GM23248 (cell line): ENCODE measurements at regions not wholly inside any gene's neighbourhood (a gene's known extent, or its start where the extent isn't known, plus 50 kb on each side); places are given as distances from the start of the nearest gene placed in this dataset.
"Not testable (repeated sequence)": the region's sequence is repeated elsewhere in the genome, so short reads cannot be mapped to it uniquely, and the experiment has no call there.

Experiments used
- DNase-seq: peaks from one replicate; pipeline ENCODE4 v3.0.0-alpha.2; 2015
- H2AFZ ChIP-seq: fragments of 200-600 bp; sonication (generic); 2 replicates; pipeline ENCODE4 v1.6.1; 2016; ENCODE audit warnings: antibody characterized with exemption
- H3F3A ChIP-seq: fragments of 200-600 bp; sonication (generic); 2 replicates; pipeline ENCODE4 v1.6.1; 2016; ENCODE audit warnings: mild to moderate bottlenecking, antibody characterized with exemption, mixed run types; ENCODE audit not compliant: insufficient read depth
- H3K27ac ChIP-seq: fragments of 200-600 bp; sonication (generic); 2 replicates; pipeline ENCODE4 v1.5.1; 2016; ENCODE audit warnings: mild to moderate bottlenecking
- H3K27me3 ChIP-seq: fragments of 200-600 bp; sonication (generic); replicated peaks from 2 replicates; pipeline ENCODE4 v1.6.1; 2016; ENCODE audit warnings: mild to moderate bottlenecking; ENCODE audit not compliant: insufficient read depth
- H3K36me3 ChIP-seq: fragments of 200-600 bp; sonication (generic); 2 replicates; pipeline ENCODE4 v1.6.1; 2016; ENCODE audit warnings: low read depth, mild to moderate bottlenecking
- H3K4me1 ChIP-seq: fragments of 200-600 bp; sonication (generic); 2 replicates; pipeline ENCODE4 v1.6.1; 2016; ENCODE audit warnings: mild to moderate bottlenecking; ENCODE audit not compliant: insufficient read depth
- H3K4me2 ChIP-seq: fragments of 200-600 bp; sonication (generic); one replicate; pipeline ENCODE4 v1.6.1; 2016; ENCODE audit warnings: mild to moderate bottlenecking; ENCODE audit not compliant: unreplicated experiment
- H3K4me3 ChIP-seq: fragments of 200-600 bp; sonication (generic); 2 replicates; pipeline ENCODE4 v1.5.1; 2016; ENCODE audit warnings: mild to moderate bottlenecking
- H3K79me2 ChIP-seq: fragments of 200-600 bp; sonication (generic); 2 replicates; pipeline ENCODE4 v1.6.1; 2016; ENCODE audit warnings: mild to moderate bottlenecking; ENCODE audit not compliant: insufficient read depth
- H3K9ac ChIP-seq: fragments of 200-600 bp; sonication (generic); 2 replicates; pipeline ENCODE4 v1.6.1; 2016; ENCODE audit warnings: mild to moderate bottlenecking
- H3K9me2 ChIP-seq: fragments of 200-600 bp; sonication (generic); 2 replicates; pipeline ENCODE4 v1.6.1; 2016; ENCODE audit warnings: mixed run types, mild to moderate bottlenecking, moderate library complexity; ENCODE audit not compliant: insufficient read depth
- H3K9me3 ChIP-seq: fragments of 200-600 bp; sonication (generic); one replicate; pipeline ENCODE4 v1.6.1; 2017; ENCODE audit warnings: low read depth
- H4K20me1 ChIP-seq: fragments of 200-600 bp; sonication (generic); 2 replicates; pipeline ENCODE4 v1.6.0; 2016; ENCODE audit not compliant: insufficient read depth
- EZH2 ChIP-seq: fragments of 200-600 bp; sonication (generic); IDR thresholded peaks from 2 replicates; pipeline ENCODE4 v1.6.1; 2018; ENCODE audit warnings: antibody characterized with exemption, mild to moderate bottlenecking; ENCODE audit not compliant: insufficient read depth, poor library complexity, severe bottlenecking
- EZH2phosphoT487 ChIP-seq: fragments of 200-600 bp; sonication (generic); IDR thresholded peaks from 2 replicates; pipeline ENCODE4 v1.6.1; 2018; ENCODE audit warnings: antibody characterized with exemption, moderate library complexity, mild to moderate bottlenecking, low read depth; ENCODE audit not compliant: insufficient read depth
- WGBS, 2 experiments: methylation state at CpG; one replicate each; pipeline ENCODE4 v1.1.6; 2015 to 2017; ENCODE audit warnings: low lambda C conversion rate in 2 of 2, low coverage in 1 of 2; ENCODE audit errors: missing lambda C conversion rate in 2 of 2; 5-methylcytosine and 5-hydroxymethylcytosine counted together
- in situ Hi-C: fragments of 300-500 bp; cut with MboI; formaldehyde crosslinking; loops from 2 replicates; pipeline ENCODE4 v1.15.0; 2020

GRCh38 chr1:214143006-214143992 is 137.7 kb upstream of the SMYD2 start:
- H3K4me3 ChIP-seq = no peak overlapping the region
- no peaks in the 10 kb centered on the region for H3K79me2 ChIP-seq
- no peaks in the 10 kb centered on the region for H3K9me2 ChIP-seq
- no peak for TF ChIP-seq EZH2phosphoT487
- WGBS, 2 experiments = 37 to 42% methylated on average over 17 of the region's 17 CpGs
- H4K20me1 ChIP-seq = no peaks in the 10 kb centered on the region
- H3K4me1 ChIP-seq = no peaks in the 10 kb centered on the region
- H3K9me3 ChIP-seq = no peaks in the 10 kb centered on the region
- no peak overlapping the region for H2AFZ ChIP-seq
- H3K4me2 ChIP-seq = no peak overlapping the region
- no peak for DNase-seq
- no peaks in the 10 kb centered on the region for H3K36me3 ChIP-seq
- in situ Hi-C loops = no loop called here
- H3K9ac ChIP-seq = no peak overlapping the region
- peaks cover 10% of the 10 kb centered on the region for H3K27me3 ChIP-seq
- no peak overlapping the region for H3K27ac ChIP-seq
- no peaks in the 10 kb centered on the region for H3F3A ChIP-seq

DNA sequence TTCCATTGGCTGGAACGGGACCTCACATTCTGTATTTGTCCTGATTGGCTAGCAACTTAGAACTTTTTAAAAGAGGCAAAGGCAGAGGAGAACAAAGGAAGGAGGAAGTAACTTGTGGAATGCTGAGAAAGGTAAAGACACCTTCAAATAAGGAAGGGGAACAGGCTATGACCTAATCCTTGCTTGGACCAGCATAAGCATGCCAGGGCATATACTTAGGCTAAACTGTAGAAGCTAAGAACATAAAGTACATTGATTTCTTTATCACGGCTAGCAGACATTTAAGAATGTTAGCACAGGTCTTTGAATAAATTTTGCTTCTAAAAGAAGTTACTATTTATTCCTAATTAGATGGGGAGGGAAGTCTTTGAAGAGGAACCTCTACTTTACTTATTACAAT is 136.4 kb upstream of the SMYD2 start:
- H3K4me2 ChIP-seq, H4K20me1 ChIP-seq, H2AFZ ChIP-seq, H3K9ac ChIP-seq, H3F3A ChIP-seq, H3K4me1 ChIP-seq, DNase-seq, in situ Hi-C loops, H3K27ac ChIP-seq, H3K4me3 ChIP-seq, H3K9me3 ChIP-seq, H3K36me3 ChIP-seq, H3K79me2 ChIP-seq, H3K9me2 ChIP-seq: not testable (repeated sequence)
- WGBS, 2 experiments = 42 to 47% methylated on average over 2 of the region's 2 CpGs
- H3K27me3 ChIP-seq = peaks cover 10% of the 10 kb centered on the region

GRCh38 chr1:214146523-214146922 is 134.4 kb upstream of the SMYD2 start:
- H3K4me1 ChIP-seq = no peaks in the 10 kb centered on the region

GRCh38 chr1:214154596-214155292 is 126.2 kb upstream of the SMYD2 start:
- Histone ChIP-seq H3K27ac (no peak overlapping the region), H3K4me1 (no peaks in the 10 kb centered on the region), H3K27me3 (peaks cover 20% of the 10 kb centered on the region), H4K20me1 (no peaks in the 10 kb centered on the region), H3K9me2 (no peaks in the 10 kb centered on the region), H3K4me2 (no peak overlapping the region), H2AFZ (no peak overlapping the region), H3K9me3 (no peaks in the 10 kb centered on the region), H3F3A (no peaks in the 10 kb centered on the region), H3K79me2 (no peaks in the 10 kb centered on the region), H3K9ac (no peak overlapping the region), H3K36me3 (no peaks in the 10 kb centered on the region), H3K4me3 (no peak overlapping the region)
- in situ Hi-C loops = no loop called here
- 20 to 23% methylated on average over 6 of the region's 6 CpGs for WGBS, 2 experiments
- TF ChIP-seq EZH2 = no peak
- DNase-seq = no peak

More at GRCh38 chr1:214146523-214146922, 134.4 kb upstream of the SMYD2 start:
- in situ Hi-C loops = no loop called here
- H3K4me2 ChIP-seq = no peak overlapping the region
- TF ChIP-seq EZH2 (no peak), EZH2phosphoT487 (no peak)
- no peak overlapping the region for H3K27ac ChIP-seq
- WGBS, 2 experiments = 17 to 20% methylated on average over 4 of the region's 4 CpGs
- no peak overlapping the region for H3K4me3 ChIP-seq
- H3K79me2 ChIP-seq = no peaks in the 10 kb centered on the region
- no peaks in the 10 kb centered on the region for H4K20me1 ChIP-seq
- no peaks in the 10 kb centered on the region for H3K9me2 ChIP-seq
- H3K9ac ChIP-seq = no peak overlapping the region
- no peaks in the 10 kb centered on the region for H3K36me3 ChIP-seq
- no peaks in the 10 kb centered on the region for H3K9me3 ChIP-seq
- DNase-seq = no peak
- peaks cover 10% of the 10 kb centered on the region for H3K27me3 ChIP-seq
- H2AFZ ChIP-seq = no peak overlapping the region
- no peaks in the 10 kb centered on the region for H3F3A ChIP-seq
